HUDEP-2 (cell line): ENCODE measurements at regions not wholly inside any gene's neighbourhood (a gene's known extent, or its start where the extent isn't known, plus 50 kb on each side); places are given as distances from the start of the nearest gene placed in this dataset.

Experiments
- DNase-seq, 76 experiments: peaks; one replicate each; lab custom pipeline; 2025; ENCODE audit not compliant: unreplicated experiment in 76 of 76; lab: John Stamatoyannopoulos, UW

DNA sequence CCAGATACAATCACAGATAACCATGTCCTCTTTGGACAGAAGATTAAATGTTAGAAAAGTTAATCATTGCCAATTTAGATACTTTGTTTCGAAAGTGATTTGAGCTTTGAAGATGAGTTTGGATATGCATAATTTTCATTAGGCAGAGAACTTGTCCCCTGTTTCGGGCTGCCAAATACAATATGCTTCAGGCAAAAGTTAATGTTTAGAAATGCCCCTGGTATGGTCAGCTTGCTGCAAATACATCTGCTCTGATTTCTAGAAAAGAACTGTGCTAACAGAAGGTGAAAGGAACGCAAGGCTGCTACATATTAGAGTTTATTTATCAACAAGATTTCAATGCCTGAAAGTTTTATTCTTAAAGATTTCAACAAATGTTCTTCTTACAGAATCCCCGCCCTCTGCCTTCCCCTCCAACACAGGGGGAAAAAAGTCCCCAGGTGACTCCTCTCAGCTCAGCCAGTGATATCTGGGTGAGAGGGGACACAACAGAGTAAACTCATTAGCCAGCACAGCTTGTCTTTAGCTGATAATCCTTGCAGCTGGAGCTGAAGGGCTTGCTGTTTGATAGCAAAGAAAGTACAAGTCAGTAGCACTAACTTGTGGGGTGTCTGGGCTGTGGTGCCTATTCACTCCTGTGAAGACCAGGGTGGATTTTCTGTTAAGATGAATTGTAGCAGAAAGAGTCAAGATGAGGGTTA lies 435.7 kb downstream of the DMAC1 start:
- DNase-seq: no peak

GRCh38 chr9:7360513-7360912 lies 439.1 kb downstream of the DMAC1 start:
- peak in 2 of 76 experiments; percentile 0 to 3 for DNase-seq

DNA sequence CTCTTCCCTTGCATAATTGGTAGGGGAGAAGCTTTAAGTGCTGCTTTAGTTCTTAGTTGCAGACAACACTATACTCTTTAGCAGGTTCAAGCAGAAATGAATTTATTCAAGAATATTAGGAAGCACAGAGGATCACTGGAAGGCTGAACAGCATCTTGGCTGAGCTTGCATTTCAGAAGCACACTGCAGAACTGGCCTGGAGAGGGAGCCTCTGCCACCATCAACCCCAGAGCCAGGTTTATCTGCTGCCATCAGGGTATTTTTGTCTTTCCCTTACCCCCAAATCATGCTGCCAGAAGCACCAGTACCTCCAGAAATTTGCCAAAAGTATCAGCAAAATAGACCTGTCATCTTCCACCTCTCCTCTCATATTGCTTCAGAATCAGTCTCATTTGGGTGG lies 440.7 kb downstream of the DMAC1 start:
- peak in 1 of 76 experiments; percentile 1 for DNase-seq

DNA sequence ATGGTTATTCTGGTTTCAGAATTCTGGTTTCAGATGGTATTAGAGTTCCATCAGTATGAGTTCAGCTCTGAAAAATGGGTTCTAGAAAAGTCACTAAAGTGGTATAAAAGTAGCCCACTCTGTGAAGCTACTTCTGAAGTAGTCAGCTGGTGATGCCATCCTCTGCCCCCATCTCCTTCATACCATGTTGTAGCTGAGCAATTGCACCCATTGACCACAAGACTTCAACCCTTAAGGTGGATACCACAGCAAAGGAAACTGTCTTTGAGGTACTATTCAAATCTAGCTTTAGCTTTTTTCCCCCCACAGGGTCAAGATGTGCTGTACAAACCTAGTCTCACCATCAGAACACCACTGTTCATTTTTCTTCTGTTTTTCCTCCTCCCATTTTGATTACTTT lies 444.9 kb downstream of the DMAC1 start:
- no peak for DNase-seq

DNA sequence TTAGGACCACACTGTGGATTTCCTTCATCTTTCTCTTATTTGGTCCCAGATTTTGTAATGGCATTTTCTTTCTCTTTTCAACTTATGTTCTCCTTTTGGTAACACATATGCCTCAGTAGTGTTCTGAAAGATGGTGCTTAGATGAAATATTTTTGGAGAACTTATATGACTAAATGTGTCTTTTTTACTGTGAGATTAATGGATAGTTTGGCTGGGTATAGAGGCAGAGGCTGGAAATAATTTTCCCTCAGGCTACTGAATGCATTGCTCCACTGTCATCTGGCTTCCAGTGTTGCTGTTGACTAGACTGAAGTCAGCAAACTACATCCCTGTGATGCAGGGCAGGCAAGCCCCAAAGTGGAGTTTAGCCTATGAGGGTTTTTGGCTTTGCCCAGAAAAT lies 450.9 kb downstream of the DMAC1 start:
- no peak for DNase-seq

- no peak for DNase-seq
These were observed 452.0 kb downstream of the DMAC1 start for GRCh38 chr9:7347556-7347955.

DNA sequence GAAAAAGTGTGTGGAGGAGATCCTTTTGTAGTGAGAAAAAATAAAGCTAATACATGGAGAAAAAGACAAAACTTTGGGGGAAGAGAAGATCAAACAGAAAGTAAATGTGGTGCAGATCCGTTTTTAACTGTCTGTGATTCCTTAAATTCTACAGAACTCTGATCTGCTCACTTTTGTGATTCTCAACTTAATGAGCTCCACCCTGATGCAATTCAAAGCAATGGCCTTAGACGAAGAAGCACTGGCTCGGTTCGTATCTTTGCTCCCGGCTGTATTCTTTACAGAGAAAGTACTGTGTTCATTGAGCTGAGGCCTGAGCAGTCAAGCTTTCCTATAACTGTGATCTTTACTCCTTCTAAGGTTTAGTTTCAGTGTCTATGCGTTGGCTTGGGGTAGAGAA lies 453.4 kb downstream of the DMAC1 start:
- DNase-seq: no peak

DNA sequence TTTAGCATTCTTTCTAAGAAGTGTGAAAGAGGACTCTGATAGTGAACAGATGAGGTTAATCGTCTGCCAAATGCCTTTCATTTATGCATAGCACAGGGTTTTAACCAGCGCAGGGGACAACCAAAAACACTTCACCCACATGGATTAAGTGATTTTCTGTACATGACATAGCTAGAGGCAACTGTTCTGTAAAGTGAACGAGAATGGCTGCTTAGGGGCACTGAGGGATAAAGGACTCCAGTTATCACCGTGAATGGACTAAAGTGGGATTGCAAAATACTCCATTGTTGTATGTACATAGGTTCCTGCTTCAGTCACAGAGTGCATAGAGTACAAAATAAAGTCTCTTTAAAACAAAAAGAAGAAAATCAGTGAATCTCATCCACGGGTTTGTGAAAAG lies 456.8 kb downstream of the DMAC1 start:
- DNase-seq: no peak

GRCh38 chr9:7342229-7342628 lies 457.3 kb downstream of the DMAC1 start:
- no peak for DNase-seq

DNA sequence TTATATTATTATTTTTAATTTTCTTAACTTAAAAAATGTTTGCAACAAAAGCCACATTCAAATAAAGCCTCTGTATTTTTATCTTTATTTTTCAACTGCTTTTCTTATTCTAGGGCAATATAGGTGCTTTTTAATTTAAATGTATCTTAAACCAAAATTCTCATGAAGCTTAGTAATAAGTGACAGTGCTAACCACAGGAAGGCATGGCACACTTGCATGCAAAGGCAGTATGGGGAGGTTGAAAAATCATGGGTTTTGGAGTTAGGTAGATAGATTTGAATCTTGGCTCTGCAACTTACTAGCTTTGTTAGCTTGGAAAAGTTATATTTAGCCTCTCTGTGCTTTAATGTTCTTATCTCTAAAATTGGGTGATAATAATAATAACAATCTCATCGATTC lies 458.0 kb downstream of the DMAC1 start:
- no peak for DNase-seq

DNA sequence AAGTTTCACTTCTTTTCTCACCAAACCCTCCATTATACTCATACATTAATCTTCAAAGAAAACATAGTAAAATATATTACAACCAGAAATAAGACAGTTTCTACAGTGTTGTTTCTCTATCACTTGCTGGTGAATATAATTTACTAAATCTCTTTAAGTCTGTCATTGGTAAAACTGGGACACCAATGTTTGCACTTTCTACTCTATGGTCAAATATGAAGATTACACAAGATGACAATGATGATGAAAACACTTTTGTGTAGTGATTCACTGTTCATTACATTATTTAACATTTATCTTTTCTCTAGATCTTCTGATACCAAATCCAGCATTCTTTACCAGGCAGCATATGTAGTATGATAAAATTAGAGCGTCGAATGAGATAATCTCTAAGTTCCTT lies 459.1 kb downstream of the DMAC1 start:
- DNase-seq: no peak

GRCh38 chr9:7338586-7339281 lies 460.8 kb downstream of the DMAC1 start:
- no peak for DNase-seq

- DNase-seq: no peak
These were observed 463.1 kb downstream of the DMAC1 start for GRCh38 chr9:7336356-7337065.

DNA sequence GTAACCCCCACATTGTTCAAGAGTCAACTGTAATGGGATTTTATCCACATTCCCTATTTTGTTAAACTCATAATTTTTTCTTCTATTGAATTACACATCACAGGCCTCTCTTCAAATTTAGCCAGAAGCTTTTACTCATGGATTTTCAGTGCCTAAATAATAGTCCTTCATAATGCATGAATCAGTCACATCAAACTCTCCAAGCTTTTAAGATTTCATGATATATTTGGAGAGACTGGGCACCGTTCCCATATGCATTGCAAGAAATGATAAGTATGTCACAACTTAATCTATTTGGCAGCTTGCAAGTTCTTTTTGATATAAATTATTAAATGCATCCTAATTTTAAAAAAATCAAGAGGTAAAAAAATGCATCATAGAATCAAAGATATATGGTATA lies 465.9 kb downstream of the DMAC1 start:
- DNase-seq: peak in 10 of 76 experiments; percentile 0 to 27 (median 3)

DNA sequence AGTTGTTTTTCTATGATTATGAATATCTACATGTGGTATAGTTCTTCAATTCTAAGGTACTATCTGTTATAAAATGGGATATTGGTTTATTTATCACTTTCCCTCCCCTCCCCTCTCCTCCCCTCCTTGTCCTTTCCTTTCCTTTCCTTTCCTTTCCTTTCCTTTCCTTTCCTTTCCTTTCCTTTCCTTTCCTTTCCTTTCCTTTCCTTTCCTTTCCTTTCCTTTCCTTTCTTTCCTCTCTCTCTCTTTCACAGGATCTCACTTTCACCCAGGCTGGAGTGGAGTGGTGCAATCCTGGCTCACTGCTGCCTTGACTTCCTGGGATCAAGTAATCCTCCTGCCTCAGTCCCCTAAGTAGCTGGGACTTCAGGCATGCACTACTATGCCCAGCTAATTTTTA lies 466.8 kb downstream of the DMAC1 start:
- DNase-seq: no peak

DNA sequence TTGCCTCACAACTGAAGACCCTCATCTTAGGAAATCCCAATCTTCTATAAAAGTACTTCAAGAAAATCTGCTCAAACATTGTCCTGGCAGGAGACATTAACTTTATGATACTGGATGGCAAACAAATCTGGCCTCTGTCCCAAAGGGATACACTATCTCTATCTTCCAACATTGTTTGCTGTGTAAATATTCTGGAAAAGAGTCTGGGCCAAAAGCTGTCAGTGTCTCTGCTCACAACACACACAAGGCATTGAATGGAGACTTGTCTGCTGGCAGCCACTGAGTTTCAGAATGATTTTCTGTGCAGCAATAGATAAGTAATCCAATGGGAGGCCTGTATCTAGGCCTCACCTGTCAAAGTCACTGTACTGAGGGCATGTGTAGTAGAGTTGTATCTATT lies 471.1 kb downstream of the DMAC1 start:
- no peak for DNase-seq

GRCh38 chr9:7325995-7326394 lies 473.6 kb downstream of the DMAC1 start:
- DNase-seq: no peak

GRCh38 chr9:7324152-7324598 lies 475.4 kb downstream of the DMAC1 start:
- no peak for DNase-seq

- no peak for DNase-seq
These were observed 478.7 kb downstream of the DMAC1 start for GRCh38 chr9:7320841-7321240.

GRCh38 chr9:7320139-7320538 lies 479.4 kb downstream of the DMAC1 start:
- peak in 4 of 76 experiments; percentile 1 to 19 (median 13) for DNase-seq

- DNase-seq: no peak
These were observed 480.7 kb downstream of the DMAC1 start for GRCh38 chr9:7318920-7319319.

DNA sequence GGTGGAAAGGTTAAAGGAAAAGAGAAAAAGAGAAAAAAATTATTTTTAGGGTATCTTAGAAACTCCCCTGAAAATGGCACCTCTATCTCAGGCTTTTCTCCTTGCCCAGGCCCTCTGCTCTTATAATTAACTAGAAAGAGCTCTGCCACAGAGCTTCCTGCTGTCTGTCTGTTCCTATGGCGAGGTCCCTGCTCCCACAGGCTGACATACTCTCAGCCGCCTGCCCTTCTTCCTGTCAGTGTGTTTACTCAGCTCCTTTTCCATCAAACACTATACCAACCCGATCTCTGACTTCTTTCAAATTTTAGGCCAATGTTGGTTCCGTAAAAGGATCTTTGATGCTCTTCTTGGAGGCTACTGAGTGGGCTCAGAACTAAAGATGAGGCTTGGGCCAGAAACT lies 482.6 kb downstream of the DMAC1 start:
- DNase-seq: no peak
